Stomach (tissue), 4 donors: ENCODE measurements at regions not wholly inside any gene's neighbourhood (a gene's known extent, or its start where the extent isn't known, plus 50 kb on each side); places are given as distances from the start of the nearest gene placed in this dataset.

Source experiments
- EP300 ChIP-seq: sonication (generic); formaldehyde crosslinking; IDR thresholded peaks from one replicate; pipeline ENCODE4 v1.6.1; 2017; ENCODE audit warnings: antibody characterized with exemption
- POLR2A ChIP-seq, 4 donors: fragments of 450-650 bp; IDR thresholded peaks; one replicate each; pipeline ENCODE4 v1.6.1; 2016; ENCODE audit warnings: antibody characterized with exemption in 4 of 4, control low read depth in 2 of 4, mild to moderate bottlenecking in 1 of 4, moderate library complexity in 1 of 4
- TF ChIP-seq, protein P1 (sequence below), 7 experiments: fragments of 450-650 bp in 4 of 7; fragments of 200-600 bp in 3 of 7; sonication (generic) in 3 of 7; IDR thresholded peaks; one replicate each; pipeline ENCODE4 v1.5.1; 2016 to 2019; ENCODE audit warnings: antibody characterized with exemption in 7 of 7, control low read depth in 2 of 7, mild to moderate bottlenecking in 1 of 7

- TF ChIP-seq, protein P1, sequence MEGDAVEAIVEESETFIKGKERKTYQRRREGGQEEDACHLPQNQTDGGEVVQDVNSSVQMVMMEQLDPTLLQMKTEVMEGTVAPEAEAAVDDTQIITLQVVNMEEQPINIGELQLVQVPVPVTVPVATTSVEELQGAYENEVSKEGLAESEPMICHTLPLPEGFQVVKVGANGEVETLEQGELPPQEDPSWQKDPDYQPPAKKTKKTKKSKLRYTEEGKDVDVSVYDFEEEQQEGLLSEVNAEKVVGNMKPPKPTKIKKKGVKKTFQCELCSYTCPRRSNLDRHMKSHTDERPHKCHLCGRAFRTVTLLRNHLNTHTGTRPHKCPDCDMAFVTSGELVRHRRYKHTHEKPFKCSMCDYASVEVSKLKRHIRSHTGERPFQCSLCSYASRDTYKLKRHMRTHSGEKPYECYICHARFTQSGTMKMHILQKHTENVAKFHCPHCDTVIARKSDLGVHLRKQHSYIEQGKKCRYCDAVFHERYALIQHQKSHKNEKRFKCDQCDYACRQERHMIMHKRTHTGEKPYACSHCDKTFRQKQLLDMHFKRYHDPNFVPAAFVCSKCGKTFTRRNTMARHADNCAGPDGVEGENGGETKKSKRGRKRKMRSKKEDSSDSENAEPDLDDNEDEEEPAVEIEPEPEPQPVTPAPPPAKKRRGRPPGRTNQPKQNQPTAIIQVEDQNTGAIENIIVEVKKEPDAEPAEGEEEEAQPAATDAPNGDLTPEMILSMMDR (IDR thresholded peaks at IDR 0.05): no peak
- TF ChIP-seq EP300 (no peak), POLR2A (IDR thresholded peaks at IDR 0.05) (no peak)
Observed at GRCh38 chr2:145669301-145669700, 1149.4 kb upstream of the ZEB2 start.
